Mesenteric fat pad (tissue), 1 donor: ENCODE measurements at regions not wholly inside any gene's neighbourhood (a gene's known extent, or its start where the extent isn't known, plus 50 kb on each side); places are given as distances from the start of the nearest gene placed in this dataset.

Source experiments
- DNase-seq: peaks from one replicate; pipeline ENCODE4 v3.0.0-alpha.2; 2020; ENCODE audit warnings: low spot score
- donor health status: DM: yes; HTN: yes; CAD: no.

GRCh38 chr9:551986-552929 is 289.2 kb upstream of the DMRT1 start:
- DNase-seq = no peak

- DNase-seq = no peak
Measured at GRCh38 chr9:555493-555892, 286.0 kb upstream of the DMRT1 start.

DNA sequence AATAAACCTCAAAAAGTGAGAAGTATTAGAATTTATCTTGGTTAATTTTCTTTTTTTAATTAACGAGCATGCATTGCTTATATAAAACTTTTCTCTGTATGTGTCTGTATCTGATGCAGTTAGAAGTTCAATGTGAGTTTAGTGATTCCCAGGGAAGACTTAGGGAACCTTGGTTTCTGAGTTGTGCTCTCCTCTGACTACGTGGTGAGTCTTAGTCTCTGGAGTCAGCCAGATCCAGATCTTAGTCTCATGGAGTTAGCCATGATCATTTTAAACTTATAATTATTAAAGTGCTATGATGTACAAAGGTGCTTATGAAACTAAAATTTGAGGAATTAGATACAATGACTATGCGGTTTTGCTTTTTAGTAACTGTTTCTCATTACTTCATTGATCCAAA is 285.3 kb upstream of the DMRT1 start:
- no peak for DNase-seq

DNA sequence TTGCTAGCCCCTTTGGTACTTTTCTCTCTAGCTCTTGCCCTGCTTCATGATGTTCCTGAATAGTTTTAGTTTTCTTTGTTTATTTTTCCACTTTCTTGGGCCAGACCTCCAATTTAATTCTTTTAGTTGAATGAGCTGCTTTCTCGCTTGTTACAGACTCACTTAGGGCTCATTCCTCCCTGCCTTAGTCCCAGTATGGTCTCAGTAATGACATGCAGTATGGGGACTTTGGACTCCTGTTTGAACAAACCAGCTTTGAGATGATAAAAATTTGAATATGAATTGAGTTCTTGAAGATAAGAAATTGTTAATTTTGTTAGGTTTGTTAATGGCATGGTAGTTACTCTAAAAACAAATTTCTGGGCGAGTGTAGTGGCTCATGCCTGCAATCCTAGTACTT is 284.8 kb upstream of the DMRT1 start:
- DNase-seq = no peak

DNA sequence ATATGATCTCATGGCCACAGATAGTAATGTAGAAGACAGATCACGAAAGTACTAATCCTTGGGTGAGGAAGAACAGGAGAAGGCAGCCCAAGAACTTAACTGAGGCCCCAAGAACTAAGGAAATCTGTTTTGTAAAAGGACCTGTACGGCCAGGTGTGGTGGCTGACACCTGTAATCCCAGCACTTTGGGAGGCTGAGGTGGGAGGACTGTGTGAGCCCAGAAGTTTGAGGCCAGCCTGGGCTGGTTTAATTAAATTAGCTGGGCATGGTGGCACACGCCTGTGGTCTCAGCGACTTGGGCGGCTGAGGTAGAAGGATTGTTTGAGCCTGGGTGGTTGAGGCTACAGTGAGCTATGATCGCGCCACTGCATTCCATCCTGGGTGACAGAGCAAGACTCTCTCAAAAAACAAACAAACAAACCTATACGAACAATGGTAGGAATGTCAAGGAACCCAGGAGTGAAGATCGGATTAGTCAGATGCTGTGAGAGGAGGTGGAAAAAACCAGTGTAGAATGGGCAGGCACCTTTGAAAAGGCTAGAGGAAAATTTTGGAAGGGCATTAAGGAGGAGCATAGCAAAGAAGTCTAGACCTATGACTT is 283.8 kb upstream of the DMRT1 start:
- DNase-seq = no peak

- no peak for DNase-seq
Measured at GRCh38 chr9:561427-561826, 280.1 kb upstream of the DMRT1 start.

- no peak for DNase-seq
Measured at GRCh38 chr9:563200-563599, 278.3 kb upstream of the DMRT1 start.

- no peak for DNase-seq
Measured at GRCh38 chr9:565528-565927, 276.0 kb upstream of the DMRT1 start.

GRCh38 chr9:567128-567746 is 274.3 kb upstream of the DMRT1 start:
- DNase-seq = no peak

DNA sequence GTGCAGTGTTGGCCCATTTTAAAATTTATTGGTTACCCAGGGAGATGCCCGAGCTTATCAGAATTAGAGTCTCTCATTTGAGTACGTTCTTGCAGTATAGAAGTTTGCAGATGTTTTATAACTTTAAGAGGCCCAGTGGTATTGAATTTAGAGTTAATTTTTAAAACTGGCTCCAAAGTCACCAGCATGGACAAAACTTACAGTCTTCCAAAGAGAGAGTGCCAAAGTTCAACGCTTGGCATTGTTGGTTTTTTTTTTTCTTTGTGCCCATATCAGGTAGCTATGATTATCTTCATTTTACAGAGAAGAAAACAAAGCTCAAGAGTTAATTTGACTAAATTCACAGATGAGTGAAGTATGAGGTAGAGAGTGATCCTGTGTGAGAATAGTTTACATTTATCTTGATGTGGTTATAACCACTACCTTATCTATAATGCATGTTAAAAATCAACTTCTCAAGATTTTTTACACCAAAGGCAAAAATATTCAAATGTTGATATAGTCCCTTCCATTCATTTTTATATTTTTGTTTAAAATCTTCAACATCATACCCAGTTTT is 273.7 kb upstream of the DMRT1 start:
- DNase-seq = no peak

DNA sequence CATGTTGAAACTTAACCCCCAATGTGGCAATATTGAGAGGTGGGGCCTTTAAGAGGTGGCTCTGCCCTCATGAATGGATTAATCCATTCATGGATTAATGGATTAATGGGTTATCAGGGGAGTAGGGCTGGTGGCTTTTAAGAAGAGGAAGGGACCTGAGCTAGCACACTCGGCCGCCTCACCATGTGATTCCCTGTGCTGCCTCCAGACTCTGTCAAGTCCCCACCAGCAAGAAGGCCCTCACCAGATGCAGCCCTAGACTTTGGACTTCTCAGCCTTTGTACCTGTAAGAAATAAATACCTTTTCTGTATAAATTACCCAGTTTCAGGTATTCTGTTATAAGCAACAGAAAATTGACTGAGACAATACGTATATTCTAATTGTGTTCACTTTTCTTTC is 272.2 kb upstream of the DMRT1 start:
- no peak for DNase-seq

DNA sequence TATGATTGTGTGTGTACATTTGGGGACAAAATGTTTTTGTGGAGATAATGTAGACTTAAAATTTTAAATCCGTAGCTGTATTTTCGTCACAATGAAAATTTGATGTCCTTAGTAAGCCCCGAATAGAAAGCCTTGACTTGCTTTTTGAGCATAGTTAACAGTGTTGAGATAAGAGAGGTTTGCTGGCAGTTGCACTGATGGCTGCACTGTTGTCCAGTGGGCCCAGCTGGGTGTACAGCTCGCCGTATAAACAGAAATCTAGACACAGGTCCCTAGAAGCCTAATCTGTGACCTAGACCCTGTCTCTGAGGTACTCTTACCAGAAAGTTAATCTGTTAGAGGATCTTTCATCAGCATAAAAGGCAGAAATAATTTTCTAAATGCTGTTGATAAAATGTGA is 271.3 kb upstream of the DMRT1 start:
- no peak for DNase-seq

- DNase-seq = no peak
Measured at GRCh38 chr9:571066-571465, 270.4 kb upstream of the DMRT1 start.

GRCh38 chr9:571741-572140 is 269.8 kb upstream of the DMRT1 start:
- no peak for DNase-seq

- no peak for DNase-seq
Measured at GRCh38 chr9:573691-574410, 267.6 kb upstream of the DMRT1 start.

GRCh38 chr9:575139-575538 is 266.4 kb upstream of the DMRT1 start:
- DNase-seq = no peak

- DNase-seq = no peak
Measured at GRCh38 chr9:580652-581342, 260.7 kb upstream of the DMRT1 start.

GRCh38 chr9:581673-582497 is 259.6 kb upstream of the DMRT1 start:
- DNase-seq = no peak

DNA sequence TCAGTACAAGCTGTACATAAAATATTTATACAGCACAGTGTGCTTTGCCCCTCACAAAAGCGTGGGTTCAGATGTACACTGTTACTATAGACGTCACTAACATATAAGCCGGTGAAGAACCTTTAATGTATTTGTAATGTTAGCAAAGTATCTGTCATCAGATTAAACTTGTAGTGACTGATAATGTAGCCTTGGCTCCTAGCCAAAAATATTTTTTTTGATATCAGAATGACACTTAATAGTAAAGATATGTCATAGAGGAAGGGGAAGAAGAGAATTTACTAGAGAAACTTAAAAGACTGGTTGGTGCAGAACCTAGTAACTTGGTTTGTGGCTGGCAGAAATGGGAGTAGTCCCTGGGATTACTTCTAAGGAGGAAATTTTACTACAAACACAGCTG is 258.7 kb upstream of the DMRT1 start:
- no peak for DNase-seq

DNA sequence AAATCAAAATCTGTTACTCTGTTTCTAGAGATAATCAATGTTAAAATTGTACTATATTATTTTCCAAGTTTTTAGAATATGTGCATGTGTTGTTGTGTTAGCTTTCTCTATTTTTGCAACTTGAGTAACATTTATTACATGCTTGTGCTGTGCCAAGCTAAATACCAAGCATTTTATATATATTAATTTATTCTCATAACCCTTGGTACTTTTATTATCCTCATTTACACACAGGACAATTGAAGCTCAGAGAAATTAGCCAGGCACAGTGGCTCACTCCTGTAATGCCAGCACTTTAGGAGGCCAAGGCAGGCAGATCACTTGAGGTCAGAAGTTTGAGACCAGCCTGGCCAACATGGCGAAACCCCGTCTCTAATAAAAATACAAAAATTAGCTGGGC is 254.0 kb upstream of the DMRT1 start:
- no peak for DNase-seq
